Glutamatergic neuron (in vitro differentiated cells): ENCODE measurements at regions not wholly inside any gene's neighbourhood (a gene's known extent, or its start where the extent isn't known, plus 50 kb on each side); places are given as distances from the start of the nearest gene placed in this dataset.
"Not testable (repeated sequence)": the region's sequence is repeated elsewhere in the genome, so short reads cannot be mapped to it uniquely, and the experiment has no call there.

Experiments
- DNase-seq: peaks from one replicate; pipeline ENCODE4 v3.0.0; 2022
- H3K27ac Mint-ChIP-seq: one replicate; pipeline ENCODE4 v1.8.0; 2020; ENCODE audit warnings: mild to moderate bottlenecking, mixed read lengths, inconsistent platforms; ENCODE audit not compliant: unreplicated experiment
- H3K27me3 Mint-ChIP-seq: one replicate; pipeline ENCODE4 v1.8.0; 2020; ENCODE audit warnings: mild to moderate bottlenecking, moderate library complexity, mixed read lengths, inconsistent platforms; ENCODE audit not compliant: unreplicated experiment
- H3K36me3 Mint-ChIP-seq: one replicate; pipeline ENCODE4 v1.8.0; 2020; ENCODE audit warnings: mild to moderate bottlenecking, mixed read lengths, inconsistent platforms; ENCODE audit not compliant: unreplicated experiment
- H3K4me1 Mint-ChIP-seq: one replicate; pipeline ENCODE4 v1.8.0; 2020; ENCODE audit warnings: mild to moderate bottlenecking, low read depth, mixed read lengths, inconsistent platforms; ENCODE audit not compliant: unreplicated experiment
- H3K4me3 Mint-ChIP-seq: one replicate; pipeline ENCODE4 v1.8.0; 2020; ENCODE audit warnings: mild to moderate bottlenecking, mixed read lengths, inconsistent platforms; ENCODE audit not compliant: unreplicated experiment
- H3K9me3 Mint-ChIP-seq: one replicate; pipeline ENCODE4 v1.8.0; 2020; ENCODE audit warnings: mild to moderate bottlenecking, moderate library complexity, mixed read lengths, inconsistent platforms; ENCODE audit not compliant: unreplicated experiment
- CTCF ChIP-seq: fragments of 200-600 bp; sonication (generic); IDR thresholded peaks from one replicate; pipeline ENCODE4 v1.5.0; 2021; ENCODE audit not compliant: partially characterized antibody, unreplicated experiment

- H3K9me3 Mint-ChIP-seq, H3K27me3 Mint-ChIP-seq, H3K4me3 Mint-ChIP-seq, H3K36me3 Mint-ChIP-seq, DNase-seq, H3K27ac Mint-ChIP-seq, H3K4me1 Mint-ChIP-seq: not testable (repeated sequence)
Measured at GRCh38 chrX:124181515-124181914, 150.9 kb upstream of the TEX13D start.

DNA sequence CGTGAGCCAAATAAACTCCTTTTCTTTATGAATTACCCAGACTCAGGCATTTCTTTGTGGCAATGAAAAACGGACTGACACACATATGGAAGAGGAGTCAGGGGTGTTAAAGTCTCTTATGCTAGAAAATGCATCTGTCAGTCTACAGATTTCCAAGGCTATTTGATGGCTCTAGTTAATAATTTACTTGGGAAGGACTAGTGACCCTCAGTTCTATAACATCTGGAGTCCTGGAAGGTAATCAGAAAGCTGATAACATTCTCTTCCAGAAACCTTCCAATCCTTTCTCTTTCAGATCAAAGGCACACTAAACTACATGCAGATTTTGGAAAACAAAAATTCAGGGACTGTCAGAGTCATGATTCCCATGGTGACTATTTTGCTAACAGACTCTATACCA lies 142.0 kb upstream of the TEX13D start:
- no peak overlapping the region for H3K4me3 Mint-ChIP-seq
- H3K36me3 Mint-ChIP-seq: no peaks in the 10 kb centered on the region
- no peak for TF ChIP-seq CTCF
- H3K4me1 Mint-ChIP-seq: no peaks in the 10 kb centered on the region
- no peak for DNase-seq
- no peak overlapping the region for H3K27ac Mint-ChIP-seq
- no peaks in the 10 kb centered on the region for H3K27me3 Mint-ChIP-seq
- no peaks in the 10 kb centered on the region for H3K9me3 Mint-ChIP-seq

GRCh38 chrX:124194199-124194598 lies 138.3 kb upstream of the TEX13D start:
- TF ChIP-seq CTCF: no peak
- no peak overlapping the region for H3K4me3 Mint-ChIP-seq
- no peaks in the 10 kb centered on the region for H3K9me3 Mint-ChIP-seq
- DNase-seq: no peak
- no peaks in the 10 kb centered on the region for H3K4me1 Mint-ChIP-seq
- no peak overlapping the region for H3K27ac Mint-ChIP-seq
- H3K27me3 Mint-ChIP-seq: no peaks in the 10 kb centered on the region
- no peaks in the 10 kb centered on the region for H3K36me3 Mint-ChIP-seq

DNA sequence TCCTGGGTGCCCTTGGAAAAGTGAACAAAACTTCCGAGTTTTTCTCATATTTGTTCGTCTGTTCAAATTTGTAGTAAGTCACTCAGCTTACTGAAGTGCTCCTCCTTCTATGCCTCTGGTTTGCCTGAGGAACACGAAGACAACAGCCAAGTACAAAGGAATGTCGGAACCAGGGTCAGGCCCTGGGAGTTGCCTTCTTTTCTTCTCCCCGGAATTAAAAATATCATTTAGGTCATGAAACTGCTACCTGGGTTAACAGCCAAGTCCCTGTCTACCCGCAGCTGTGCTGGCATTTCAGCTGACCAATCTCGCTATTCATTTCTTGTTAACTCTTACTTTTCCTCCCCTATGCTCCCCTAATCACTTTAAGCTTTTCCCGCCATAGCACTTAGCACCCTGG lies 137.6 kb upstream of the TEX13D start:
- Mint-ChIP-seq H3K36me3 (no peaks in the 10 kb centered on the region), H3K27ac (no peak overlapping the region), H3K4me3 (no peak overlapping the region), H3K27me3 (no peaks in the 10 kb centered on the region), H3K4me1 (no peaks in the 10 kb centered on the region), H3K9me3 (no peaks in the 10 kb centered on the region)
- no peak for DNase-seq
- TF ChIP-seq CTCF: no peak

- Mint-ChIP-seq H3K36me3 (no peaks in the 10 kb centered on the region), H3K27ac (no peak overlapping the region), H3K4me3 (no peak overlapping the region), H3K27me3 (no peaks in the 10 kb centered on the region), H3K9me3 (no peaks in the 10 kb centered on the region), H3K4me1 (no peaks in the 10 kb centered on the region)
- no peak for DNase-seq
- TF ChIP-seq CTCF: no peak
Measured at GRCh38 chrX:124203311-124203710, 129.1 kb upstream of the TEX13D start.

- no peak for TF ChIP-seq CTCF
- no peak overlapping the region for H3K27ac Mint-ChIP-seq
- H3K4me3 Mint-ChIP-seq: no peak overlapping the region
- H3K27me3 Mint-ChIP-seq: no peaks in the 10 kb centered on the region
- no peaks in the 10 kb centered on the region for H3K4me1 Mint-ChIP-seq
- no peaks in the 10 kb centered on the region for H3K9me3 Mint-ChIP-seq
- H3K36me3 Mint-ChIP-seq: no peaks in the 10 kb centered on the region
- DNase-seq: no peak
Measured at GRCh38 chrX:124208660-124209059, 123.8 kb upstream of the TEX13D start.
